HepG2 (cell line): ENCODE measurements at regions not wholly inside any gene's neighbourhood (a gene's known extent, or its start where the extent isn't known, plus 50 kb on each side); places are given as distances from the start of the nearest gene placed in this dataset.
A peak's percentile ranks its signal among the peaks of the same experiment; 100 is the strongest.

Experiments
- FOXP1 ChIP-seq, 2 experiments: fragments of 450-650 bp in 1 of 2; IDR thresholded peaks; 2 replicates each; pipeline ENCODE4 v1.6.1; 2017 to 2018; ENCODE audit warnings: antibody characterized with exemption in 1 of 2
- IRF2 ChIP-seq: IDR thresholded peaks from 2 replicates; pipeline ENCODE4 v1.6.1; 2018; ENCODE audit warnings: missing genetic modification reagents, missing compliant biosample characterization
- MAF1 ChIP-seq: sonication (generic); formaldehyde crosslinking; IDR thresholded peaks from 2 replicates; pipeline ENCODE4 v1.5.0; 2020; ENCODE audit warnings: missing genetic modification reagents, borderline replicate concordance
- MEF2D ChIP-seq: sonication (generic); formaldehyde crosslinking; IDR thresholded peaks from 2 replicates; pipeline ENCODE4 v1.5.1; 2020; ENCODE audit warnings: mild to moderate bottlenecking, missing genetic modification reagents
- MIER2 ChIP-seq: IDR thresholded peaks from 2 replicates; pipeline ENCODE4 v1.6.1; 2016; ENCODE audit warnings: missing biosample characterization, missing genetic modification reagents
- MIER3 ChIP-seq: IDR thresholded peaks from 2 replicates; pipeline ENCODE4 v1.6.1; 2016; ENCODE audit warnings: missing compliant biosample characterization, borderline replicate concordance
- NFYB ChIP-seq: sonication (generic); formaldehyde crosslinking; IDR thresholded peaks from 2 replicates; pipeline ENCODE4 v1.4.0; 2020; ENCODE audit warnings: missing genetic modification reagents
- PAXIP1 ChIP-seq: sonication (generic); formaldehyde crosslinking; conservative IDR thresholded peaks from 2 replicates; pipeline ENCODE4 v1.4.0; 2020; ENCODE audit warnings: mild to moderate bottlenecking, missing genetic modification reagents, moderate library complexity
- PITX1 ChIP-seq: sonication (generic); formaldehyde crosslinking; IDR thresholded peaks from 2 replicates; pipeline ENCODE4 v1.5.1; 2020; ENCODE audit warnings: mild to moderate bottlenecking, missing genetic modification reagents
- RFX5 ChIP-seq: IDR thresholded peaks from 2 replicates; pipeline ENCODE4 v1.6.1; 2011; ENCODE audit warnings: low read depth, low read length, improper control_type of control experiment
- TBP ChIP-seq: sonication (generic); formaldehyde crosslinking; IDR thresholded peaks from 2 replicates; pipeline ENCODE4 v1.5.0; 2020; ENCODE audit warnings: missing genetic modification reagents
- ZNF180 ChIP-seq: sonication (generic); formaldehyde crosslinking; IDR thresholded peaks from 2 replicates; pipeline ENCODE4 v1.4.0; 2020; ENCODE audit warnings: low read depth, missing genetic modification reagents, borderline replicate concordance
- ZNF235 ChIP-seq: sonication (generic); formaldehyde crosslinking; IDR thresholded peaks from 2 replicates; pipeline ENCODE4 v1.8.1; 2023; ENCODE audit warnings: mild to moderate bottlenecking, missing genetic modification reagents, borderline replicate concordance
- ZNF24 ChIP-seq: fragments of 450-650 bp; IDR thresholded peaks from 2 replicates; pipeline ENCODE4 v1.6.1; 2017; ENCODE audit warnings: antibody characterized with exemption, mild to moderate bottlenecking
- ZNF263 ChIP-seq: sonication (generic); formaldehyde crosslinking; IDR thresholded peaks from 2 replicates; pipeline ENCODE4 v1.4.0; 2020; ENCODE audit warnings: missing genetic modification reagents
- ZNF318 ChIP-seq: sonication (generic); formaldehyde crosslinking; IDR thresholded peaks from 2 replicates; pipeline ENCODE4 v1.4.0; 2020; ENCODE audit warnings: mild to moderate bottlenecking, missing genetic modification reagents
- ZNF343 ChIP-seq: sonication (generic); formaldehyde crosslinking; IDR thresholded peaks from 2 replicates; pipeline ENCODE4 v1.4.0; 2020; ENCODE audit warnings: mild to moderate bottlenecking, missing genetic modification reagents
- ZNF556 ChIP-seq: sonication (generic); formaldehyde crosslinking; IDR thresholded peaks from 2 replicates; pipeline ENCODE4 v1.4.0; 2020; ENCODE audit warnings: mild to moderate bottlenecking, missing genetic modification reagents, borderline replicate concordance
- ZNF557 ChIP-seq: sonication (generic); formaldehyde crosslinking; IDR thresholded peaks from 2 replicates; pipeline ENCODE4 v1.4.0; 2020; ENCODE audit warnings: missing genetic modification reagents
- ZNF644 ChIP-seq: IDR thresholded peaks from 2 replicates; pipeline ENCODE4 v1.6.1; 2016; ENCODE audit warnings: low read depth
- ZNF652 ChIP-seq: IDR thresholded peaks from 2 replicates; pipeline ENCODE4 v1.6.1; 2016; ENCODE audit warnings: low read depth, borderline replicate concordance
- ZNF703 ChIP-seq: sonication (generic); formaldehyde crosslinking; IDR thresholded peaks from 2 replicates; pipeline ENCODE4 v1.5.1; 2020; ENCODE audit warnings: missing genetic modification reagents, mild to moderate bottlenecking, moderate library complexity, borderline replicate concordance

- TF ChIP-seq ZNF318 (CRISPR knock-in tag) (no peak), ZNF24 (no peak), MEF2D (no peak), MIER3 (CRISPR knock-in tag) (no peak), ZNF557 (CRISPR knock-in tag) (no peak), PAXIP1 (CRISPR knock-in tag) (0 out of 2 replicates have a peak, but pooled peaks have one; percentile 27), IRF2 (0 out of 2 replicates have a peak, but pooled peaks have one; percentile 43), ZNF556 (CRISPR knock-in tag) (no peak), FOXP1 (IDR thresholded peaks at IDR 0.05) (no peak), FOXP1 (CRISPR knock-in tag; IDR thresholded peaks at IDR 0.05) (peak; percentile 13; the same call in 1 of the 2 replicates), ZNF343 (CRISPR knock-in tag) (no peak), MAF1 (CRISPR knock-in tag) (no peak), ZNF703 (CRISPR knock-in tag) (no peak), PITX1 (0 out of 2 replicates have a peak, but pooled peaks have one; percentile 47), ZNF263 (CRISPR knock-in tag) (no peak), ZNF652 (CRISPR knock-in tag) (no peak), ZNF235 (CRISPR knock-in tag) (no peak), MIER2 (CRISPR knock-in tag) (0 out of 2 replicates have a peak, but pooled peaks have one; percentile 51), TBP (CRISPR knock-in tag) (no peak), RFX5 (no peak), NFYB (no peak), ZNF644 (peak; percentile 50; the same call in 1 of the 2 replicates), ZNF180 (no peak)
These were observed 63.5 kb upstream of the C1orf174 start (continued) for GRCh38 chr1:3963554-3963953.
